HepG2 (cell line): ENCODE measurements at regions not wholly inside any gene's neighbourhood (a gene's known extent, or its start where the extent isn't known, plus 50 kb on each side); places are given as distances from the start of the nearest gene placed in this dataset.
A peak's percentile ranks its signal among the peaks of the same experiment; 100 is the strongest.

Experiments
- BRF2 ChIP-seq: sonication (generic); formaldehyde crosslinking; IDR thresholded peaks from 2 replicates; pipeline ENCODE4 v1.8.1; 2022; ENCODE audit warnings: mild to moderate bottlenecking, missing genetic modification reagents
- HMG20B ChIP-seq: conservative IDR thresholded peaks from 2 replicates; pipeline ENCODE4 v1.6.1; 2016; ENCODE audit warnings: missing genetic modification reagents, missing compliant biosample characterization
- MXI1 ChIP-seq: IDR thresholded peaks from 3 replicates; pipeline ENCODE4 v1.6.1; 2012; ENCODE audit warnings: low read depth, low read length, inconsistent platforms, borderline replicate concordance
- NCOA2 ChIP-seq: sonication (generic); formaldehyde crosslinking; IDR thresholded peaks from 2 replicates; pipeline ENCODE4 v1.8.0; 2022; ENCODE audit warnings: inconsistent platforms
- PRDM10 ChIP-seq: sonication (generic); formaldehyde crosslinking; IDR thresholded peaks from 2 replicates; pipeline ENCODE4 v1.4.0; 2020; ENCODE audit warnings: low read depth, missing genetic modification reagents
- SATB2 ChIP-seq: sonication (generic); formaldehyde crosslinking; IDR thresholded peaks from 2 replicates; pipeline ENCODE4 v1.5.0; 2020; ENCODE audit warnings: missing genetic modification reagents
- SNAPC5 ChIP-seq: sonication (generic); formaldehyde crosslinking; IDR thresholded peaks from 2 replicates; pipeline ENCODE4 v1.8.1; 2023; ENCODE audit warnings: mild to moderate bottlenecking, missing genetic modification reagents, borderline replicate concordance
- SP1 ChIP-seq, 2 experiments: fragments of 450-650 bp in 1 of 2; sonication (generic) in 1 of 2; formaldehyde crosslinking in 1 of 2; IDR thresholded peaks; 2 replicates each; pipeline versions ENCODE4 v1.4.0 to v1.6.1; 2016 to 2020; ENCODE audit warnings: missing genetic modification reagents in 1 of 2
- SUZ12 ChIP-seq: fragments of 150-350 bp; IDR thresholded peaks from 2 replicates; pipeline ENCODE4 v1.6.1; 2014; ENCODE audit warnings: low read depth, low read length
- TFE3 ChIP-seq: IDR thresholded peaks from 2 replicates; pipeline ENCODE4 v1.6.1; 2016
- ZBTB34 ChIP-seq: sonication (generic); formaldehyde crosslinking; IDR thresholded peaks from 2 replicates; pipeline ENCODE4 v1.8.0; 2022; ENCODE audit warnings: mild to moderate bottlenecking, missing genetic modification reagents
- ZFP37 ChIP-seq: sonication (generic); formaldehyde crosslinking; IDR thresholded peaks from 2 replicates; pipeline ENCODE4 v1.4.0; 2020; ENCODE audit warnings: missing genetic modification reagents, borderline replicate concordance
- ZFP91 ChIP-seq: sonication (generic); formaldehyde crosslinking; IDR thresholded peaks from 2 replicates; pipeline ENCODE4 v1.9.0; 2022; ENCODE audit warnings: missing genetic modification reagents, mild to moderate bottlenecking, borderline replicate concordance
- ZNF235 ChIP-seq: sonication (generic); formaldehyde crosslinking; IDR thresholded peaks from 2 replicates; pipeline ENCODE4 v1.8.1; 2023; ENCODE audit warnings: mild to moderate bottlenecking, missing genetic modification reagents, borderline replicate concordance
- ZNF780A ChIP-seq: sonication (generic); formaldehyde crosslinking; IDR thresholded peaks from 2 replicates; pipeline ENCODE4 v1.8.0; 2022; ENCODE audit warnings: mild to moderate bottlenecking, missing genetic modification reagents, moderate library complexity
- ZNF800 ChIP-seq: sonication (generic); formaldehyde crosslinking; IDR thresholded peaks from 2 replicates; pipeline ENCODE4 v1.4.0; 2020; ENCODE audit warnings: missing genetic modification reagents

- TF ChIP-seq ZFP91 (peak; percentile 70; the same call in 1 of the 2 replicates), ZNF235 (CRISPR knock-in tag) (no peak), ZFP37 (0 out of 2 replicates have a peak, but pooled peaks have one; percentile 42), BRF2 (CRISPR knock-in tag) (0 out of 2 replicates have a peak, but pooled peaks have one; percentile 25), SP1 (IDR thresholded peaks at IDR 0.05) (no peak), SP1 (CRISPR knock-in tag; IDR thresholded peaks at IDR 0.05) (no peak; the same call in none of the 2 replicates), ZBTB34 (CRISPR knock-in tag) (peak; percentile 28; the same call in 1 of the 2 replicates), SNAPC5 (no peak), NCOA2 (peak; percentile 66; the same call in 1 of the 2 replicates), ZNF780A (CRISPR knock-in tag) (peak; percentile 59; the same call in 1 of the 2 replicates), SUZ12 (no peak), MXI1 (0 out of 3 replicates have a peak, but pooled peaks have one; percentile 37), TFE3 (CRISPR knock-in tag) (peak; percentile 51; the same call in 1 of the 2 replicates), HMG20B (CRISPR knock-in tag) (peak; percentile 92), PRDM10 (CRISPR knock-in tag) (0 out of 2 replicates have a peak, but pooled peaks have one; percentile 40), ZNF800 (CRISPR knock-in tag) (peak; percentile 82; the same call in 1 of the 2 replicates), SATB2 (CRISPR knock-in tag) (no peak)
Observed at GRCh38 chr11:119481021-119481666, 58.2 kb upstream of the THY1 start (continued).
